GM18520 (cell line): ENCODE measurements at regions not wholly inside any gene's neighbourhood (a gene's known extent, or its start where the extent isn't known, plus 50 kb on each side); places are given as distances from the start of the nearest gene placed in this dataset.
A peak's percentile ranks its signal among the peaks of the same experiment; 100 is the strongest.

Experiments used
- ATAC-seq: cut with Tn5 transposase; IDR thresholded peaks from one replicate; pipeline ENCODE4 v1.9.1; 2021; ENCODE audit not compliant: unreplicated experiment

DNA sequence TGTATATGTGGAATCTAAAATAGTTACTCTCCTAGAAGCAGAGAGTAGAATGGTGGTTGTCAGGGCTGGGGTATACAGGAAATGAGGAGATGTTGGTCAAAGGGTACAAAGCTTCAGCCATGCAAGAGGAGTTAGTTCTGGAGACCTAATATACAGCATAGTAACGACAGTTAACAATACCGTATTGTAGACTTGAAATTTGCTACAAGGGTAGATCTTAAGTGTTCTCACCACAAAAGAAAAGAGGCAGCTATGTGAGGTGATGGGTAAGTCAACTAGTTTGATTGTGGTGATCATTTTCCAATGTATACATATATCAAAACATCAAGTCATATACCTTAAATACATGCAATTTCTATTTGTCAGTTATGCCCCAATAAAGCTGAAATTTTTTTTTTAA, 98.2 kb upstream of the CYP1B1 start:
- no peak for ATAC-seq

DNA sequence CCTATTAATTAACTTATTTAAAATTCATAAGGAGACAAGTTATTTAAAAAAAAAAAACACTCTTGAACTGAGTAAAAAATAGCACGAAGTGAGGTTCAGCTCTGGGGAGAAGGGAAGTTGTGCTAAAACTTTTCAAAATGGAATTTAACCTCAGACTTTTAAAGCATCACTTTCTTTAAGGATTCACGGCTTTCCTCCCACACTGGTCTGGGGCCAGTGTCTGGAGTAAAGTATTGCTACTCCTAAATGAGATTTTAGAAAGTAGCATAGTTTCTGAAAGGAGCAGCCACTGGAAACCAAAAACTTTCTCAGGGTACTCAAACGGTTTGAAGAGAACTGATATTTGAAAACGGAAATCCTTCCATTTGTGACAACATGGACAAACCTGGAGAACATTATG, 97.7 kb upstream of the CYP1B1 start:
- no peak for ATAC-seq

DNA sequence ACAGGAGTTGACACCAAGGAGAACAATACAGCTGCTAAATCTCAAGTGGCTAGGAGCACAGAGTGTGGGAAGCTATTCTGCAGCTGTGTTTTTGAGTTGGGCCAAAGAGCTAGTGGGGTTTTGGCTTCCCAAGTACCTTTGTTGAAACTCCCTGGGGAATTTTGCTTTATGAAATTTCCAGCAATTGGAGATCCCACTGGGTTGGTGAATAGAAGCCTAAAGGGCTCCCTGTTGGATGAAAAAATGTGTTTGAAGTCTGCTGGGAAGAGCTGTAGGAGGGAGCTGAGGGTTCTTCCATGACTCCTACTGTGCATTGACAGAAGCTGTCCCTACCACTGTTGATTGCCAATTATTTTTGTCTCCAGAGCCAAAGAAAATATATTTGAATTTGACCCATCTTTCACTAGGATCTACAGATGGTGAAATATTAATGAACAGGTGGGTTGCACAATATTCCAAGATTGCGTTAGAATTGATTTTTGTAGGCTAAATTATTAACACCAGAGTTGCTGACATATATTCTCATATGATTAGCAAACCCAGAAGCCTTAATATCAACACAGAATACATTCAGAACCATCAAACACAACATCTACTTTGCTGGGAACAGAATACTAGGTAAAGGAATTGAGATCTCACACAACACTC, 95.4 kb upstream of the CYP1B1 start:
- no peak for ATAC-seq

DNA sequence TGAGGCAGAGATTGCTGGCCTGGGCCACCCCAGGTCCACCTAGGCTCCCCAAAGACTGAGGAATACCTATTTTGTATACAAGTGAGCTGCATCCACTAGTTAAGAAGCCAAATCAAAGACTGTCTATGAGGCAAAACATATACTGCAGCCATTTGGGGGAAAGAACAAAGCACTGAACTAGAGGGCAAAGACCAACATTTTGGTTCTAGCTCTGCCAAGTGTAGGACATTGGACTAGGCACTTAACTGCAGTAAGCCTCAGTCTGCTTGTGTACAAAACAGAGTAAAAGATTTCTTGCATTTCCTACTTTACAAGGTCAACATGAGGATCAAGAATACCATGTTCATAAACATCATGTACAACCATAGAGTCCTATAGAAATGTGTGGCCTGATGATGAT, 94.8 kb upstream of the CYP1B1 start:
- no peak for ATAC-seq

DNA sequence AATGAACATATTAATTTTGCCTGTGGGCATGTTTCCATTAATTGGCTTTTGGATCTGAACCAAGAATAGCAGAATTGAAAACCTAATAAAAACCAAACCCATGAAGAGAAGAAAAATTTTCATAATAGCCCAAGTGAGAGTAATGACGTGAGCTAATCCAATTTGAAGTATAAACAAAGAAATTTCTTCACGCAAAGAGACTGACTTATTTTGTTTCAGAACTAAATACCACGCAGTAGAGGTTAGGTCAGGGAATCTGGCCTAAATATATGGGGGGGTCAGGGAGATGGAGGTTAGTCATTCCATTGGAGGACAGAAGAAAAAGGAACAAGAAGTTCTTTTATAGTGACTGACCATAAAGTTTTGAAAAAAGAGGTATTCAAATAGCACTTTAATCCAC, 94.1 kb upstream of the CYP1B1 start:
- no peak for ATAC-seq

DNA sequence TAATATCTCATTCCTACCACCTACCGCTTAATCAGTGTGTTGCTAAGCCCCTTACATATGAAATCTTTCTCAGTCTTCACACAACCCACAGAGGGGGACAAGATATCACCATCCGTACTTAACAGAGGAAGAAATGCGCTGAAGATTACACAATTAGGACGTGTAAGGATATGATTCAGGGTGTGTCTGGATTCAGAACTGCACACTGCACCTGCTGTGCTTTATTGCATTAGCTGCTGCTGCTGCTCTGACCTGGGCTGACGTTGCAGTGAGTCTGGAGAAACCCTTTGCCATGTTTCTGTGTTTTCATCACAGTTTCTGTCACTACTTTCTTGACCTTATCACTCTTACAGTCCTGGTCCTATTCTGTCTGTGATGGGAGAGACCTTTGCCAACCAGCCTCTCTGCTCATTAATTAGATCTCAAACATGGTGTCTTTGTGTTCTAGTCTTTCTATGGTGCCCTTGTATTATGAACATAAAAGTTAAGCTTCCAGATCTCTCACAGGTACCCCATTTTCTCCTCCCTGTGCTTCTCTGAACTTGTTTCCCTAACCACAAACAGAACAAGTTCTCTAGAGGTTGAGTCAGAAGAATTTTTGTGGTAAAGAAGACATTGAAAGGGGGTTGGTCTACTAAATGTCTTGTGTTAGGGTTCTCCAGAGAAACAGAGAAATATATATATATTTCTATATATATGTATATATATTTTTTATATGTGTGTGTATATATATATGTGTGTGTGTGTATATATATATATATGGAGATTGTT, 92.9 kb upstream of the CYP1B1 start:
- ATAC-seq: no peak

DNA sequence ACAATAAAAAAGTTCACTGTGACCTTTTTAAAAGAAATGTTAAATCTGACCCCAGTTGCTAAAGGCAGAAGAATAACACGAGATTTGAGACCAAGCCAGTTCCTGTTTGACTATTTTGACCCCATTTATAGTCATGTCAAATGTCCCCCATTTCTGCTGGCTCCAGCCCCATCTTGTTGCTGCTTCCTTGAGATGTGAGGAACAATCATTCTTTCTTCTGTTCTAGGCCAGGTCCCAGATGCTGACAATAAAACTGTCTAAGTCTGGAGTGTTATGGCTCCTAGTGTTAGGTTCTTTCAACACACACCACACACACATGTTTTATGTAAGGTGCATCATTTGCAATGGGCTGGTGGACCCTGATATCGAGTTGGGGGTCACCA, 92.0 kb upstream of the CYP1B1 start:
- no peak for ATAC-seq

DNA sequence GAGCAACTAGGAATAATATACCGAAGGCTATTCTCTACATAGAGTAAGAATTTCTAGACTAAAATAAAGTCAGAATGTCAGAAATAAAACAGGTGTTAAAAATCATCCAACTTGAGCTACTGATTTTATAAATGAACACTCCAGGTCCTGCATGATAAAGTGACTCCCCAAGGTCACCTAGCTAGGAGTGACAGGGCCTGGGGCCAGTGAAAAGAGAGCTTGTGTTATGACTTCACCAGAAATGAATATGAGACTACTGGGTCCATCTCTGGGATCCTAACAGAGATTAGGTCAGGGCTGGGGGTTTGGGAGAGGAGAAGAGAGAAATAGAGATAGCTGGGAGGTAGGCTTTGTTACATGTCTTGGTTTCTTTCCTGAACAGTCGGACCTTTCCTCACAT, 89.7 kb upstream of the CYP1B1 start:
- ATAC-seq: no peak

DNA sequence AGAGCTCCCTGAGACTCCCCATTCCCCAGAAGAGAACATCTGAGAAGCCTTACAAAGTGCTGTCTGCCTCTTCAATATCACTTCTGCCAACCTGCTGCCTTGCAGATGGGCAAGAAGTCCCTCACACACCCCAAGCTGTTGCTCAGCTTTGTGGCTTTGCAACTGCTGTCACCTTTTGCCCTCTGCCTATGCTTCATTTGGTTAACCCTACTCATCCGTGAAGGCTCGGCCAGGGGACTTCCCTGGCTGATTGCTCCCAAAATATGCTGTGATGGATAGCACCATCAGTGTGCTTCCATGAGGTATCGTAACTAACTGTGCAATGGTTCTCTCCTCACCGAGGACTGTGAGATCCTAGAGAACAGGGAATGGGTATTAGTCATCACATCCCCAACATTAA, 88.9 kb upstream of the CYP1B1 start:
- ATAC-seq: peak; percentile 80

DNA sequence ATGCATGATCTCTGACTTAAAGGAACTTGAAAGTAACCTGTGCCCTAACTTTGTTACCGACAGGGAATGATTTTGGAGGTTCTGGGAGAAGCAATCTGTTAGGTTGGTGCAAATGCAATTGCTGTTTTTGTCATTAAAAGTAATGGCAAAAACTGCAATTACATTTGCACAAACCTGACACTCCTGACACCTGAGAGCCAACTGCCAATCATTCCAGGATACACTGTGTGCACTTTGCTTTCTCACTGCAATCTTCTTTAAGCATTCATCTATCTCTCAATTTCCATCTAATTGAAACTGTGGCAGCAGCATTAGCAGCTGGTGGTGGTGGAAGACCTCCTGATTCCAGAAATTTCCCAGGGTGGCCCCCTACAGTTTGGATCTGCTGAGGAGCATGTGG, 87.6 kb upstream of the CYP1B1 start:
- ATAC-seq: no peak

DNA sequence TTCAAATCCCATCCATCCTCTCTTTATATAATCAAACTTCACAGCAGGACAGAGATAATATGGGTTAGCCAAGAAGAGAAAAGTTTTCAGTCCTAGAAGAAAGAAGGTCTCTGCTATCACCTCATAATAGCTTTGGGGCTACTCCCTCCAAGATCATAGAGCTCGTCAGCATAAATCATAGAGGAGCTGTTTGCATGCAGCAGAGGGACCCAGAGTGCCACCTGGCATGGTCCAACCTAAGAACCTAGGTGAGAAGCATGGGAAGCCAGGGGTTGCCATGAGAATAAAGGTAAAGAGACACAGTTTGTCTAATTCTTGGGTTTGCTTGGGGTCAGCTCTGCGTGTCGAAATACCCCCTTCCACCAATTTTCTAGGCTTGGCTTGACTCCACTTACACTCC, 87.1 kb upstream of the CYP1B1 start:
- no peak for ATAC-seq

DNA sequence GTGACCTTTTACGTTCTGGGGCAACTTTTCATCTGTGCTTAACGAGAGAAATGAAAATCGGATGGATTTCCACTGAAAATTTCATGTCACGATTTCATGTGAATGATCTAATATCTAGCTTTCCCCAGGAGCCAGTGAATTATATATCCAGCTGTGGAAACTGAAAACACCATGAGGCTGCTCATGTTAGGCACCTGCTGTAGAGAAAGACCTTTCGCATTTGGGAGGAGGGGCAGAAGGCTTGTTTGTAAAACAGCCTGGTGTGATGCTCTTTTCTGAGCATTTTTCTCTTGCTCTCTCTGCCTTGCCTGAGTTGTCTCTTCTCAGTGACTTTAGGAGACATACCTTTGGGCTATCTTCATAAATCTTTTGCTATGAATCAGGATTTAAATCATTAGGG, 84.6 kb upstream of the CYP1B1 start:
- no peak for ATAC-seq

DNA sequence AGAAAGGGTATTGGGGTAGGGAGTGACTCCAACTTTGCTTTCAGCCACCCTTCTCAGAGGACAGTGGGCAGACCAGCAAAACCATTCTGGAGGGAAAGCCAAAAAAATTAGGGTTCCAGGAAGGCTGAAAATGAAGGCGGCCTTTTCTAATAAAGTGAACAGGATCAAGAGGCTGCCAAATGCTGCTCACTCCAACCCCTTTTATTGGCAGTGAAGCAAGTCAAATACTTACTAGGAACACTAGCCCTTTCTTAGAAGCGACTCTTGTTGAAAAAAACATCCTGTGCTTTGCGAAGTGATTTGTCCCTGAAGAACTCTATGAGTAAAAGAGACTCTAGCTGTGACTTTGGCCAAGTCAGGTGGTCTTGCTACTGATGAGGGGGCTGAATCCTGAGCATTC, 83.6 kb upstream of the CYP1B1 start:
- ATAC-seq: no peak

DNA sequence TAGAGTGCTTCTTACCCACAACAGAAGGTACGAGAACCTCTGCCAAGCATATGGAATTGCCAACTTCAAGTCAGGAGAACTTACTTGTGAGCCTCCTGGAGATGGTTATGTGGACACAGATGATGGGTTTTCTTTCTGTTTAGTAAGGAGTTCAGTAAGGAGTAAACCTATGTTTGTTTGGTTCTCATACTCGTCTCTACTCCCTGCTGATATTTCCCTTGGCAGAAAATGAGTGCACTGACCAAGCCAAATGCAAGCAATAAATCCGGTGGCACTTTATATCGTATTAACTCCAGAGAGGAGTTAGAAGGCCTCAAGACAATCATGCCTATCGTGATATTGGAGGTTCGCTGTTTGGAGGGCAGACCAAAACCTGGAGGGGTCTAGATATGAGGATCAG, 83.2 kb upstream of the CYP1B1 start:
- ATAC-seq: no peak

DNA sequence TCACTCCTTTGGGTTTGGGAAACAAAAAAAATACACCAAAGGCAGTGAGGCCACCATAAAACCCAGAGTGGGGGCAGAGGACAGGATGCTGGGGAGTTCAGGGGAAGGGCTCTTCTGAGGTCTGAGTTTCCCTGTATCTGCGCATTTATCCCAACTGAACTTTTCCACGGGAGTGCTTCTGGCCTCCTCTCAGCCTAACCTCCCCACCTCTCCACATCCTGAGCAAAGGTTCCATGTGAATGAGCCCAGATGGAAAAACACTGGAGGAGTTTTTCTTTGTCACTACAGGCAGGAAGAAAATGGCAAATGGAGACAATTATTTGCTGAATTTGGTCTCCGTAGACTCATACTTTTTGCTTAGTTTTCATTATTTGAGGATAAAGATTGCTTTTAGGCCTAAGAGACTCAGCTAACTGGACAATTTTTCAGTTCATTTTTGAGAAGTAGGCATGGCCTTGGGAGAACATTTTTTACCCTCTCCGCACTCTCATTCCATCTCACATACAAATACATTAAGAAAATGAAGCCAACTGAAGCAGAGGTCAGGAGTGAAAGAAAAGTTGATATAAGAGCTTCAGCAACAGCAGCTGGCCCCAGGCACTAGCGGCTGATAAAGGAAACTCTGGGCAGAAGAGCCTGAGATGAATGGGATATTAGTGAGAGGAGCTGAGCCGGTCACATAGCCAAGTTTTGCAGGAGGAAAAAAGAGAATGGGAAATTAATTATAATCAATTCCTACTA, 82.6 kb upstream of the CYP1B1 start:
- ATAC-seq: no peak

DNA sequence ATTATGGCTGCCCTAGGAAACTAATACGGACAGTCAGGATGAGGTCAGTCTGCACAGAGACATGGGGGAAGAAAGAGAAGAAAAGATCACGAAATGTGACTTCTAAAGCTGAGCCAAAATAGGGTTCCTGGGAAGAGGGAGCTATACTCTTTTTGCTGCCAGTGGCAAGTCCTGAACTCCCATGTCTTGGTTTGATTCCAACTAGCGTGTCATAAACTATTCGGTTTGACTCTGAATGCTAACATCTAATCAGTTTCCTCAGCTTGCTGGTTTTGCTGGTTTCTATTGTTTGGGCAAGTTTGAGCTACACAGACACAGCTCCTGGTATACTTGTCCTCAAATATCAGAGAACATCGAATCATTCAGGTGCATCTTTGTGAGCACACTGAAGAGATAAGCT, 80.5 kb upstream of the CYP1B1 start:
- ATAC-seq: no peak

DNA sequence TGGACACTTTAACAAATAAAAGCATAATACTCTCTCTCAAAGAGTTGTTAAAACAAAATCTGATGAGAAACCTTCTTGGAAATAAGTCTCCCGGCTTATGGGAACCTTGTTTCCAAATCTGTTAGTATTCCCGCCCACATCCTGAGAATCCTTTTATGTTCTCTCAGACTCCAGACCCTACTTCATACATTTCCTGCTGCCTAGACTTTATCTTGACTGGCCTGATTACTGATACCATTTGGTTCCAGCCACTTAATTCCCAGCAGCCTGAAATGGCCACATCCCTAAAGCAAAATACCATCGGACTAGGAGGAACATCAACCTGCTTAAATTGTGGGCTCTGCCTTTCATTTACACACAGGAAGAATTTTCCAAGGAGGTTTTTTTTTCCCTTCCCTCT, 79.1 kb upstream of the CYP1B1 start:
- no peak for ATAC-seq

DNA sequence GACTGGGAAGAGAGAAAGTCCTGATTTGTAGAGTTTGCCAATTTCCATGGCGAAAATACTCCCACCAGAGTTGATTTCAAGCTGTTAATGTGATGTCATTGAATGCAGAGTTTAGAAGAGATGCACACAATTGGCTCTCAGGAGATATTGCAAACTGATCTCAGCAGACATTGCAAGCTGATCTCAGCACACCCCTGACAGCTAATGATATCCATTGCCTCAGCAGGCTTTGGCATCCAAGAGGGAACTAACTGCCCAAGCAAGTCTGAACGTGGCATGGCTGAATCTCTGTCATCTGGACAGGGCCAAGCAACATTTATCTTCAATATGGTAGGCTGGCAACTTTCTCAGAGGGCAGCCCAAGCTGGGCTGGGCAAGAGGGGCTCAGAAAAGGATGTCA, 78.4 kb upstream of the CYP1B1 start:
- ATAC-seq: no peak

DNA sequence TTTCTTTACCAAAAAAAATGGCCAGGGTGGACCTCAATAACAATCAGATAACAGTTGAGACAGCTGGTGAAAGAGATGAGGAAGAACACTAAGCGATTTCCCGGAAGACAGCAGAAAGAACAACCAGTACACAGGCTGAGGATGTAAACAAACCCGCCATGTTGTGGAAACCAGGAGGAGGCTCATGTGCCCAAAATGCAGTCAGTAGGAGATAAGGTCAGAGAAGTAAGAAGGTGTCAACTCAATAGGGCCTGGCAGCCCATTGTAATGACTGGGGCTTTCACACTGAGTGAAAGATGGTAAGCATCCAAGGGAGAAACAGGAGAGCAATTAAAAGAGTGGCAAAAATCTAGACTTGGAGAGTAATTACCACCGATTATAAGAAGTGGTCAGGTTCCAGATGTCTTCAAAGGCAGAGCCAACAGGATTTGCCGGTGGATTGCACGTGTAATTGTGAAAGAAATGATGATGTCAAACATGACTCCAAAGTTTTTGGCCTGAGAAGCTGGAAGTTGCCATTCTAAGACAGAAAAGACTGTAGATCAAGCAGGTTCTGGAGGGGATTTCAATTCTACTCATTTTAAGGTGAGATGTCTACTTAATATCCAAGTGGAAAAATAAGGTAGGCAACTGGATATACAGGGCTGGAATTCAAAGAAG, 77.7 kb upstream of the CYP1B1 start:
- no peak for ATAC-seq

DNA sequence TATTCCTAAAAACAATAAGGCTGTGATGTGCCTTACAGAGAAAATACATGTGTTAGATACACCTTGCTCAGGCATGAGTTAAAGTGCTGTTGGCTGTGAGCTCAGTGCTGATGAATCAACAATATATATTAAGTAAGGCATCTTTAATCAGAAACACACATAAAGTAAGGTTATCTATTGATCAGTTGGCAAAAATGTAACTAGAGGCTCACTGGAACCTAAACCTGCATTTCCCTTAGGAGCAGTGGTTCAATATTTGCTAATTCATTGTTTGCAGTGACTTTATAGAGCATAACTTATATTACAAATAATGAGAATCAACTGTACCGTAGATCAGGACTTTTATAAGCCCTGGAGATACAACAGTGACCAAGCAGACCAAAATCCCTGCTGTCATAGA, 77.0 kb upstream of the CYP1B1 start:
- no peak for ATAC-seq

DNA sequence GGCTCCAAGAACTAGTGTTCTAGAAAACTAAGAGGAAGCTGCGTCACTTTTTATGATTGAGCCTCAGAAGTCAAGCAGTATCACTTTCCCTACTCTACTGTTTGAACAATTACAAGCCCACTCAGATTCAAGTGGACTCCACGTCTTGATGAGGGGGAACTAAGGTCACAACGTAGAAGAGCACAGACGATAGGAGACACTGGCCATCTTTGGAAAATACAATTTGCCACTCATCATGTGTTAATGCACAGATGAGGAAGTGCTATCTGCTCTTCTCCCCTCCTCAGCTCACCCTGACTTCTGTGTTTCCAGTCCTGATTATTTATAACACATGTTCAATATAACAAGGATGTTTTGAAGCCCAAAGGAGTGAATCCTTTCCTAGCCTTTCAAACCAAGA, 76.1 kb upstream of the CYP1B1 start:
- ATAC-seq: no peak

DNA sequence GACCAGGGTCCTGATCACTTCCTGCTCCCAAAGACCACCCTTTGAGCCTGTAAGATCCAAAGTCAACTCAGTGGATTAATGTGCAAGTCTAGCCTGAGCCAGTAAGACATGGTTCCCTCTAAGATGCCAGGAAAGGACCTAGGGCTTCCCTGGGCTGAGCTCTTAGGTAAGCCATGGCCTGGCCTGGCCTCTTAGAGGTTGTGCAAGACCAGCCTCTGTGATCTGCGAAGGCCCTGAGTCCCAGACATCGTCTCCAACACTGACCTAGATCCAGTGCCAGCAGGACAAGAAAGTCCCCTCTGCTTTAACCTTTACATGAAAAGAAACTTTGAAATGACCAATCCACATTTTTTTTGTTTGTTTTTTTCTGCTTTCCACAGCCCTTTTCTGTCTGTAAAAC, 73.6 kb upstream of the CYP1B1 start:
- no peak for ATAC-seq
